H9 (cell line): ENCODE measurements at regions not wholly inside any gene's neighbourhood (a gene's known extent, or its start where the extent isn't known, plus 50 kb on each side); places are given as distances from the start of the nearest gene placed in this dataset.

Source experiments
- DNase-seq: peaks from one replicate; pipeline ENCODE4 v3.0.0-alpha.2; 2017
- H2AFZ ChIP-seq: one replicate; pipeline ENCODE4 v1.6.1; 2013; ENCODE audit warnings: mild to moderate bottlenecking, low read length, control low read depth, moderate library complexity
- H2AK5ac ChIP-seq: 2 replicates; pipeline ENCODE4 v1.6.1; 2013; ENCODE audit warnings: low read length, control low read depth, mixed read lengths; ENCODE audit not compliant: insufficient read length
- H2BK120ac ChIP-seq: one replicate; pipeline ENCODE4 v1.6.1; 2013; ENCODE audit warnings: low read depth, mild to moderate bottlenecking, low read length, control low read depth, inconsistent platforms; ENCODE audit not compliant: poor library complexity, severe bottlenecking
- H2BK12ac ChIP-seq: 2 replicates; pipeline ENCODE4 v1.6.1; 2013; ENCODE audit warnings: low read length, control low read depth, mixed read lengths, low read depth; ENCODE audit not compliant: insufficient read length
- H2BK15ac ChIP-seq: 2 replicates; pipeline ENCODE4 v1.6.1; 2013; ENCODE audit warnings: low read depth, low read length, control low read depth
- H2BK20ac ChIP-seq: one replicate; pipeline ENCODE4 v1.6.1; 2013; ENCODE audit warnings: low read depth, mild to moderate bottlenecking, low read length, control low read depth, inconsistent platforms; ENCODE audit not compliant: poor library complexity, severe bottlenecking
- H2BK5ac ChIP-seq: 2 replicates; pipeline ENCODE4 v1.6.1; 2013; ENCODE audit warnings: low read length, control low read depth, mixed read lengths; ENCODE audit not compliant: insufficient read length
- H3K14ac ChIP-seq: 2 replicates; pipeline ENCODE4 v1.6.1; 2013; ENCODE audit warnings: low read length, control low read depth; ENCODE audit not compliant: insufficient read depth
- H3K18ac ChIP-seq: 2 replicates; pipeline ENCODE4 v1.6.1; 2013; ENCODE audit warnings: low read depth, mild to moderate bottlenecking, mixed read lengths, low read length, control low read depth; ENCODE audit not compliant: insufficient read length
- H3K23ac ChIP-seq: 2 replicates; pipeline ENCODE4 v1.6.1; 2013; ENCODE audit warnings: low read length, control low read depth, mixed read lengths, low read depth; ENCODE audit not compliant: insufficient read length
- H3K23me2 ChIP-seq: 2 replicates; pipeline ENCODE4 v1.6.1; 2013; ENCODE audit warnings: low read depth, mild to moderate bottlenecking, mixed read lengths, low read length, control low read depth; ENCODE audit not compliant: insufficient read length, poor library complexity, severe bottlenecking
- H3K27ac ChIP-seq: 2 replicates; pipeline ENCODE4 v1.5.1; 2013; ENCODE audit warnings: low read length, control low read depth, mixed read lengths, low read depth; ENCODE audit not compliant: insufficient read length
- H3K27me3 ChIP-seq: 2 replicates; pipeline ENCODE4 v1.6.1; 2013; ENCODE audit warnings: low read length, control low read depth, inconsistent platforms; ENCODE audit not compliant: insufficient read depth
- H3K4ac ChIP-seq: 2 replicates; pipeline ENCODE4 v1.6.1; 2013; ENCODE audit warnings: low read depth, mild to moderate bottlenecking, control low read depth, inconsistent platforms, low read length, moderate library complexity
- H3K4me1 ChIP-seq: 2 replicates; pipeline ENCODE4 v1.6.1; 2013; ENCODE audit warnings: low read length, control low read depth, inconsistent platforms; ENCODE audit not compliant: insufficient read depth
- H3K4me2 ChIP-seq: 2 replicates; pipeline ENCODE4 v1.6.1; 2013; ENCODE audit warnings: low read length, control low read depth, mixed read lengths; ENCODE audit not compliant: insufficient read length, insufficient read depth
- H3K56ac ChIP-seq: 2 replicates; pipeline ENCODE4 v1.6.1; 2013; ENCODE audit warnings: low read depth, mild to moderate bottlenecking, mixed read lengths, low read length, control low read depth; ENCODE audit not compliant: insufficient read length
- H3K79me1 ChIP-seq: 2 replicates; pipeline ENCODE4 v1.6.1; 2013; ENCODE audit warnings: low read depth, mild to moderate bottlenecking, moderate library complexity, low read length, control low read depth, inconsistent platforms; ENCODE audit not compliant: insufficient read depth, poor library complexity, severe bottlenecking
- H3K79me2 ChIP-seq: 2 replicates; pipeline ENCODE4 v1.6.1; 2013; ENCODE audit warnings: low read length, control low read depth, inconsistent platforms; ENCODE audit not compliant: insufficient read depth
- H3K9ac ChIP-seq: 2 replicates; pipeline ENCODE4 v1.6.1; 2013; ENCODE audit warnings: low read length, control low read depth, mixed read lengths; ENCODE audit not compliant: insufficient read length; ENCODE audit errors: extremely low read depth
- H3K9me3 ChIP-seq: one replicate; pipeline ENCODE4 v1.6.1; 2013; ENCODE audit warnings: low read depth, low read length, inconsistent platforms; ENCODE audit not compliant: control insufficient read depth
- H3T11ph ChIP-seq: one replicate; pipeline ENCODE4 v1.6.1; 2013; ENCODE audit warnings: mild to moderate bottlenecking, low read length, control low read depth, inconsistent platforms
- H4K20me1 ChIP-seq: one replicate; pipeline ENCODE4 v1.6.1; 2013; ENCODE audit not compliant: control insufficient read depth, insufficient read length, insufficient read depth
- H4K5ac ChIP-seq: 2 replicates; pipeline ENCODE4 v1.6.1; 2013; ENCODE audit warnings: low read depth, mild to moderate bottlenecking, mixed read lengths, low read length, control low read depth; ENCODE audit not compliant: insufficient read length
- H4K8ac ChIP-seq: replicated peaks from 2 replicates; pipeline ENCODE4 v1.6.1; 2013; ENCODE audit warnings: low read length, control low read depth, mixed read lengths, low read depth; ENCODE audit not compliant: insufficient read length
- H4K91ac ChIP-seq: 2 replicates; pipeline ENCODE4 v1.6.1; 2013; ENCODE audit warnings: low read depth, mild to moderate bottlenecking, moderate library complexity, mixed read lengths, low read length, control low read depth; ENCODE audit not compliant: insufficient read length
- H3K27ac Mint-ChIP-seq, 3 experiments: 2 replicates in 2 of 3; 3 replicates in 1 of 3; pipeline ENCODE4 v1.8.0; 2020 to 2021; ENCODE audit warnings: mixed read lengths in 3 of 3, mild to moderate bottlenecking in 1 of 3, moderate library complexity in 1 of 3
- H3K27me3 Mint-ChIP-seq: 2 replicates; pipeline ENCODE4 v1.8.0; 2021; ENCODE audit warnings: low read depth, mild to moderate bottlenecking, moderate library complexity, mixed read lengths
- H3K36me3 Mint-ChIP-seq, 3 experiments: 2 replicates in 2 of 3; 3 replicates in 1 of 3; pipeline ENCODE4 v1.8.0; 2020 to 2021; ENCODE audit warnings: low read depth in 3 of 3, mixed read lengths in 3 of 3; ENCODE audit not compliant: insufficient read depth in 1 of 3
- H3K4me1 Mint-ChIP-seq, 2 experiments: 2 replicates each; pipeline ENCODE4 v1.8.0; 2020; ENCODE audit warnings: mixed read lengths in 2 of 2
- H3K4me3 Mint-ChIP-seq, 2 experiments: 2 replicates in 1 of 2; 3 replicates in 1 of 2; pipeline ENCODE4 v1.8.0; 2020 to 2021; ENCODE audit warnings: mild to moderate bottlenecking in 2 of 2, mixed read lengths in 2 of 2, moderate library complexity in 1 of 2
- H3K9me3 Mint-ChIP-seq, 2 experiments: 2 replicates in 1 of 2; 3 replicates in 1 of 2; pipeline ENCODE4 v1.8.0; 2020; ENCODE audit warnings: mild to moderate bottlenecking in 2 of 2, mixed read lengths in 2 of 2, moderate library complexity in 1 of 2
- WGBS: extraction: QIAGEN DNeasy Blood & Tissue Kit; methylation state at CpG from one replicate; pipeline ENCODE4 v1.1.7; 2013; ENCODE audit warnings: missing lambda C conversion rate, low lambda C conversion rate, mixed read lengths; ENCODE audit not compliant: insufficient read length; ENCODE audit errors: extremely low coverage; 5-methylcytosine and 5-hydroxymethylcytosine counted together
- TF ChIP-seq, protein P1 (sequence below): fragments of 200-600 bp; sonication (generic); conservative IDR thresholded peaks from 3 replicates; pipeline ENCODE4 v1.8.0; 2021; ENCODE audit warnings: antibody characterized with exemption, mild to moderate bottlenecking

DNA sequence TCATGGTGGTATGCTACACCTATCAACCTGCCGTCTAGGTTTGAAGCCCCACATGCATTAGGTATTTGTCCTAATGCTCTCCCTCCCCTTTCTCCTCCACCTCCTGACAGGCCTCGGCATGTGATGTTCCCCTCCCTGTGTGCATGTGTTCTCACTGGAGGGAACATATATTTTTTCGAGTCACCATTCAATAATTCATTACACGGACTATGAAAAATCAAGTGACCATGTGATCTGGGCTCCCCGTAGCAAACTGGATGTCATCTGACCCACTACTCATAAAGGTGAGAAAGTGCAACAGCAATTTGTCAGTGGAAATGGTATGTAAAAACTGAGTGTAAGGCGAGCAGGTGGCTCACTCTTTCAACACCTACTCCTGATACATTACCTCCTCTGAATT, 224.3 kb upstream of the RASGRP1 start:
- Histone ChIP-seq H3K23ac (no peak overlapping the region), H4K8ac (no peak overlapping the region), H3K4ac (no peak overlapping the region), H2AFZ (no peak overlapping the region), H3T11ph (no peak overlapping the region), H4K91ac (no peak overlapping the region), H3K4me2 (no peak overlapping the region), H2BK20ac (no peak overlapping the region), H2BK12ac (no peak overlapping the region), H4K20me1 (no peaks in the 10 kb centered on the region), H2AK5ac (no peak overlapping the region), H3K27ac (no peak overlapping the region), H3K79me1 (no peaks in the 10 kb centered on the region), H2BK120ac (no peak overlapping the region), H3K9ac (no peak overlapping the region), H3K27me3 (no peaks in the 10 kb centered on the region), H4K5ac (no peak overlapping the region), H3K79me2 (no peaks in the 10 kb centered on the region), H3K14ac (no peak overlapping the region), H2BK15ac (no peak overlapping the region), H3K4me1 (no peaks in the 10 kb centered on the region; the same call in 1 of the 2 replicates), H3K23me2 (no peaks in the 10 kb centered on the region), H3K18ac (no peak overlapping the region), H3K56ac (no peak overlapping the region), H2BK5ac (no peak overlapping the region), H3K9me3 (no peaks in the 10 kb centered on the region)
- Mint-ChIP-seq H3K27me3 (no peaks in the 10 kb centered on the region), H3K9me3 (peaks cover 3% of the 10 kb centered on the region in 2 experiments; a peak in 2 of 5 replicates), H3K27ac (no peak overlapping the region), H3K4me1 (no peaks in the 10 kb centered on the region), H3K4me3 (no peak overlapping the region), H3K36me3 (peaks cover 0 to 2% (median 0%) of the 10 kb centered on the region in 3 experiments; a peak in 1 of 7 replicates)
- WGBS: no CpG with 5 or more reads among the region's 6 CpGs
- TF ChIP-seq, protein P1, sequence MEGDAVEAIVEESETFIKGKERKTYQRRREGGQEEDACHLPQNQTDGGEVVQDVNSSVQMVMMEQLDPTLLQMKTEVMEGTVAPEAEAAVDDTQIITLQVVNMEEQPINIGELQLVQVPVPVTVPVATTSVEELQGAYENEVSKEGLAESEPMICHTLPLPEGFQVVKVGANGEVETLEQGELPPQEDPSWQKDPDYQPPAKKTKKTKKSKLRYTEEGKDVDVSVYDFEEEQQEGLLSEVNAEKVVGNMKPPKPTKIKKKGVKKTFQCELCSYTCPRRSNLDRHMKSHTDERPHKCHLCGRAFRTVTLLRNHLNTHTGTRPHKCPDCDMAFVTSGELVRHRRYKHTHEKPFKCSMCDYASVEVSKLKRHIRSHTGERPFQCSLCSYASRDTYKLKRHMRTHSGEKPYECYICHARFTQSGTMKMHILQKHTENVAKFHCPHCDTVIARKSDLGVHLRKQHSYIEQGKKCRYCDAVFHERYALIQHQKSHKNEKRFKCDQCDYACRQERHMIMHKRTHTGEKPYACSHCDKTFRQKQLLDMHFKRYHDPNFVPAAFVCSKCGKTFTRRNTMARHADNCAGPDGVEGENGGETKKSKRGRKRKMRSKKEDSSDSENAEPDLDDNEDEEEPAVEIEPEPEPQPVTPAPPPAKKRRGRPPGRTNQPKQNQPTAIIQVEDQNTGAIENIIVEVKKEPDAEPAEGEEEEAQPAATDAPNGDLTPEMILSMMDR: no peak
- no peak for DNase-seq
